HCT116 (cell line): ENCODE measurements at regions not wholly inside any gene's neighbourhood (a gene's known extent, or its start where the extent isn't known, plus 50 kb on each side); places are given as distances from the start of the nearest gene placed in this dataset.

ENCODE experiments used
- ATAC-seq: fragments of 200-7000 bp; cut with Tn5 transposase; 2 replicates; pipeline ENCODE4 v1.9.1; 2020; ENCODE audit warnings: mild to moderate bottlenecking, moderate library complexity
- BruUV-seq: library from RNA; stranded (reverse); fragments of 400-500 nt; replicated peaks from 2 replicates; lab custom pipeline; 2021; lab: Mats Ljungman, UMichigan
- CTCF ChIA-PET: fragments of 300-600 bp; sonication (Branson Sonifier 250); formaldehyde crosslinking; loops from one replicate; lab custom pipeline; 2021; ENCODE audit warnings: antibody characterized with exemption; lab: Charles Lee
- POLR2A ChIA-PET: fragments of 300-600, 350-600 bp; sonication (Branson Sonifier 250); formaldehyde crosslinking; loops from one replicate; lab custom pipeline; 2021; ENCODE audit warnings: antibody characterized with exemption; lab: Charles Lee
- RAD21 ChIA-PET, 2 experiments: fragments of 300-600 bp; sonication (Branson Sonifier 250); formaldehyde crosslinking; loops; one replicate each; lab custom pipeline; 2023; ENCODE audit warnings: low total read pairs in 2 of 2; ENCODE audit not compliant: uncharacterized antibody in 2 of 2, unreplicated experiment in 2 of 2, low non-redundant PET in 1 of 2; lab: Charles Lee
- DNase-seq: peaks from one replicate; pipeline ENCODE4 v3.0.0-alpha.2; 2010; ENCODE audit warnings: low read depth, low spot score
- H2AFZ ChIP-seq: fragments of 200-600 bp; shearing (Covaris generic), sonication (generic); 2 replicates; pipeline ENCODE4 v1.6.1; 2017; ENCODE audit warnings: low read depth, mixed run types, mixed read lengths, antibody characterized with exemption, low read length; ENCODE audit not compliant: poor library complexity, severe bottlenecking
- H3K27ac ChIP-seq: 2 replicates; pipeline ENCODE4 v1.5.1; 2012; ENCODE audit warnings: low read depth, low read length
- H3K27me3 ChIP-seq: fragments of 200-600 bp; sonication (generic); 2 replicates; pipeline ENCODE4 v1.6.1; 2016; ENCODE audit warnings: mixed run types, low read length, mixed read lengths; ENCODE audit not compliant: insufficient read depth
- H3K36me3 ChIP-seq, 2 experiments: fragments of 200-500 bp in 1 of 2; fragments of 200-600 bp in 1 of 2; sonication (Bioruptor generic) in 1 of 2; sonication (generic) in 1 of 2; 2 replicates each; pipeline versions ENCODE4 v1.5.1 to v1.6.1; 2014 to 2016; ENCODE audit warnings: low read length in 2 of 2, inconsistent platforms in 1 of 2, mixed read lengths in 1 of 2, mixed run types in 1 of 2; ENCODE audit not compliant: insufficient read depth in 2 of 2, control insufficient read depth in 1 of 2
- H3K4me1 ChIP-seq, 2 experiments: fragments of 200-600 bp in 1 of 2; sonication (generic) in 1 of 2; 2 replicates each; pipeline versions ENCODE4 v1.5.1 to v1.6.1; 2012 to 2017; ENCODE audit warnings: low read length in 2 of 2, inconsistent platforms in 1 of 2, mild to moderate bottlenecking in 1 of 2, mixed read lengths in 1 of 2, mixed run types in 1 of 2, moderate library complexity in 1 of 2; ENCODE audit not compliant: insufficient read depth in 2 of 2, control insufficient read depth in 1 of 2
- H3K4me2 ChIP-seq: fragments of 200-600 bp; sonication (generic); 2 replicates; pipeline ENCODE4 v1.6.1; 2017; ENCODE audit warnings: mixed run types, low read length, mixed read lengths
- H3K4me3 ChIP-seq, 2 experiments: fragments of 200-600 bp in 1 of 2; sonication (generic) in 1 of 2; replicated peaks in 1 of 2; 2 replicates each; pipeline ENCODE4 v1.5.1; 2011 to 2016; ENCODE audit warnings: low read length in 2 of 2, control low read depth in 1 of 2, low read depth in 1 of 2, mild to moderate bottlenecking in 1 of 2, mixed read lengths in 1 of 2, mixed run types in 1 of 2
- H3K79me2 ChIP-seq: fragments of 200-600 bp; sonication (generic); 2 replicates; pipeline ENCODE4 v1.6.1; 2017; ENCODE audit warnings: mild to moderate bottlenecking, mixed run types, low read length, moderate library complexity, mixed read lengths; ENCODE audit not compliant: insufficient read depth
- H3K9ac ChIP-seq: fragments of 200-600 bp; sonication (generic); 2 replicates; pipeline ENCODE4 v1.6.1; 2016; ENCODE audit warnings: low read length, mixed read lengths
- H3K9me2 ChIP-seq: fragments of 200-600 bp; sonication (generic), shearing (Covaris generic); 2 replicates; pipeline ENCODE4 v1.6.1; 2017; ENCODE audit warnings: mixed run types, mild to moderate bottlenecking, moderate library complexity; ENCODE audit not compliant: insufficient read depth
- H3K9me3 ChIP-seq, 2 experiments: fragments of 200-500 bp in 1 of 2; fragments of 200-600 bp in 1 of 2; sonication (Bioruptor generic) in 1 of 2; sonication (generic) in 1 of 2; 2 replicates each; pipeline ENCODE4 v1.6.1; 2014 to 2017; ENCODE audit warnings: low read length in 2 of 2, mixed read lengths in 2 of 2, inconsistent platforms in 1 of 2, low read depth in 1 of 2, mild to moderate bottlenecking in 1 of 2, mixed run types in 1 of 2, moderate library complexity in 1 of 2; ENCODE audit not compliant: control insufficient read depth in 1 of 2, insufficient read depth in 1 of 2
- H4K20me1 ChIP-seq: fragments of 200-600 bp; sonication (generic), shearing (Covaris generic); 2 replicates; pipeline ENCODE4 v1.6.1; 2017; ENCODE audit warnings: mixed run types, mild to moderate bottlenecking, moderate library complexity; ENCODE audit not compliant: insufficient read depth
- CTCF ChIP-seq, 3 experiments: fragments of 200-600 bp in 1 of 3; sonication (generic) in 1 of 3; IDR thresholded peaks in 2 of 3; conservative IDR thresholded peaks in 1 of 3; 2 replicates each; pipeline ENCODE4 v1.5.1; 2012 to 2017; ENCODE audit warnings: low read depth in 2 of 3, low read length in 2 of 3, antibody characterized with exemption in 1 of 3, borderline replicate concordance in 1 of 3, control low read depth in 1 of 3, mild to moderate bottlenecking in 1 of 3, mixed read lengths in 1 of 3, mixed run types in 1 of 3, moderate library complexity in 1 of 3; ENCODE audit not compliant: insufficient read depth in 1 of 3
- EGR1 ChIP-seq: IDR thresholded peaks from 2 replicates; pipeline ENCODE4 v1.6.1; 2012; ENCODE audit warnings: low read depth
- ELF1 ChIP-seq: IDR thresholded peaks from 2 replicates; pipeline ENCODE4 v1.6.1; 2012; ENCODE audit warnings: low read depth, borderline replicate concordance
- EZH2phosphoT487 ChIP-seq: fragments of 200-600 bp; IDR thresholded peaks from 2 replicates; pipeline ENCODE4 v1.6.1; 2018; ENCODE audit warnings: antibody characterized with exemption, borderline replicate concordance
- FOSL1 ChIP-seq: IDR thresholded peaks from 2 replicates; pipeline ENCODE4 v1.6.1; 2012; ENCODE audit warnings: low read depth
- JUND ChIP-seq: IDR thresholded peaks from 2 replicates; pipeline ENCODE4 v1.6.1; 2012
- MAX ChIP-seq: IDR thresholded peaks from 2 replicates; pipeline ENCODE4 v1.6.1; 2012
- POLR2AphosphoS5 ChIP-seq: IDR thresholded peaks from 2 replicates; pipeline ENCODE4 v1.6.1; 2011; ENCODE audit warnings: mild to moderate bottlenecking, low read depth, low read length, moderate library complexity
- REST ChIP-seq: IDR thresholded peaks from 2 replicates; pipeline ENCODE4 v1.6.1; 2012; ENCODE audit warnings: low read depth
- SIN3A ChIP-seq: IDR thresholded peaks from 2 replicates; pipeline ENCODE4 v1.6.1; 2012; ENCODE audit warnings: low read depth
- YY1 ChIP-seq: IDR thresholded peaks from 2 replicates; pipeline ENCODE4 v1.6.1; 2011; ENCODE audit warnings: low read length, low read depth, moderate library complexity, mild to moderate bottlenecking; ENCODE audit not compliant: insufficient replicate concordance; ENCODE audit errors: extremely low read depth
- ZNF274 ChIP-seq: fragments of 200-500 bp; sonication (Bioruptor generic); IDR thresholded peaks from 2 replicates; pipeline ENCODE4 v1.6.1; 2014; ENCODE audit warnings: mild to moderate bottlenecking, low read depth, low read length, inconsistent platforms
- intact Hi-C: fragments of 100-400 bp; cut with micrococcal nuclease; formaldehyde crosslinking; loops from 2 replicates; pipeline ENCODE4 v1.10.0; 2022

GRCh38 chr3:35141406-35141805 lies 497.9 kb upstream of the ARPP21 start:
- ATAC-seq (no peak), DNase-seq (no peak)
- intact Hi-C loops, result no loop called here
- TF ChIP-seq CTCF (IDR thresholded peaks at IDR 0.05 in 2 of 3, conservative IDR thresholded peaks at IDR 0.05 in 1 of 3; ENCODE audit: borderline replicate concordance in 1 of 3, insufficient read depth in 1 of 3, low read depth in 2 of 3, low read length in 2 of 3) (no peak), EGR1 (no peak), EZH2phosphoT487 (no peak), SIN3A (no peak), YY1 (no peak), FOSL1 (no peak), ELF1 (no peak), JUND (no peak), ZNF274 (no peak), POLR2AphosphoS5 (no peak), MAX (no peak), REST (no peak)
- Histone ChIP-seq H3K9ac (no peak overlapping the region), H3K9me3 (peaks cover 0 to 3% of the 10 kb centered on the region in 2 experiments; a peak in 2 of 4 replicates), H3K9me2 (no peaks in the 10 kb centered on the region), H2AFZ (no peak overlapping the region), H3K4me2 (no peak overlapping the region), H4K20me1 (no peaks in the 10 kb centered on the region), H3K36me3 (no peaks in the 10 kb centered on the region), H3K4me1 (no peaks in the 10 kb centered on the region), H3K27me3 (no peaks in the 10 kb centered on the region), H3K27ac (no peak overlapping the region), H3K79me2 (no peaks in the 10 kb centered on the region), H3K4me3 (no peak overlapping the region)
- POLR2A ChIA-PET, result no interaction called here
- CTCF ChIA-PET, result no interaction called here
- RAD21 ChIA-PET, result no interaction called here
- no TSS peak for BruUV-seq
